ENCODE measurements at regions not wholly inside any gene's neighbourhood (a gene's known extent, or its start where the extent isn't known, plus 50 kb on each side); places are given as distances from the start of the nearest gene placed in this dataset.

- DNase-seq = no peak
Measured at GRCh38 chr2:120596990-120597594, 138.6 kb upstream of the GLI2 start.

- DNase-seq = no peak
Measured at GRCh38 chr2:120597595-120598193, 138.0 kb upstream of the GLI2 start.

- no peak for DNase-seq
Measured at GRCh38 chr2:120598416-120598815, 137.3 kb upstream of the GLI2 start.

GRCh38 chr2:120599072-120599471, 136.6 kb upstream of the GLI2 start:
- no peak for DNase-seq

- no peak for DNase-seq
Measured at GRCh38 chr2:120599656-120600055, 136.0 kb upstream of the GLI2 start.

GRCh38 chr2:120600335-120600734, 135.3 kb upstream of the GLI2 start:
- no peak for DNase-seq

GRCh38 chr2:120600786-120601185, 134.9 kb upstream of the GLI2 start:
- DNase-seq = no peak

GRCh38 chr2:120601566-120601965, 134.1 kb upstream of the GLI2 start:
- no peak for DNase-seq

- DNase-seq = no peak
Measured at GRCh38 chr2:120602251-120602650, 133.4 kb upstream of the GLI2 start.

- DNase-seq = no peak
Measured at GRCh38 chr2:120604767-120605166, 130.9 kb upstream of the GLI2 start.

- no peak for DNase-seq
Measured at GRCh38 chr2:120605231-120605935, 130.3 kb upstream of the GLI2 start.

GRCh38 chr2:120606280-120606679, 129.4 kb upstream of the GLI2 start:
- DNase-seq = no peak

GRCh38 chr2:120606931-120607330, 128.7 kb upstream of the GLI2 start:
- DNase-seq = no peak

- DNase-seq = no peak
Measured at GRCh38 chr2:120607506-120607905, 128.2 kb upstream of the GLI2 start.

GRCh38 chr2:120607996-120608395, 127.7 kb upstream of the GLI2 start:
- no peak for DNase-seq

GRCh38 chr2:120609826-120610395, 125.8 kb upstream of the GLI2 start:
- DNase-seq = no peak

- DNase-seq = no peak
Measured at GRCh38 chr2:120611016-120611415, 124.7 kb upstream of the GLI2 start.

GRCh38 chr2:120611961-120612360, 123.7 kb upstream of the GLI2 start:
- no peak for DNase-seq

GRCh38 chr2:120612471-120612870, 123.2 kb upstream of the GLI2 start:
- DNase-seq = no peak

- no peak for DNase-seq
Measured at GRCh38 chr2:120612931-120613330, 122.7 kb upstream of the GLI2 start.

- DNase-seq = no peak
Measured at GRCh38 chr2:120613742-120614571, 121.7 kb upstream of the GLI2 start.

- DNase-seq = no peak
Measured at GRCh38 chr2:120614901-120615300, 120.8 kb upstream of the GLI2 start.

GRCh38 chr2:120616261-120616660, 119.4 kb upstream of the GLI2 start:
- DNase-seq = no peak

Data from activated CD4-positive, alpha-beta T cell treated with anti-CD3 and anti-CD28 coated beads for 48 hours (primary cell).